ENCODE measurements at regions not wholly inside any gene's neighbourhood (a gene's known extent, or its start where the extent isn't known, plus 50 kb on each side); places are given as distances from the start of the nearest gene placed in this dataset.
"Not testable (repeated sequence)": the region's sequence is repeated elsewhere in the genome, so short reads cannot be mapped to it uniquely, and the experiment has no call there.

DNA sequence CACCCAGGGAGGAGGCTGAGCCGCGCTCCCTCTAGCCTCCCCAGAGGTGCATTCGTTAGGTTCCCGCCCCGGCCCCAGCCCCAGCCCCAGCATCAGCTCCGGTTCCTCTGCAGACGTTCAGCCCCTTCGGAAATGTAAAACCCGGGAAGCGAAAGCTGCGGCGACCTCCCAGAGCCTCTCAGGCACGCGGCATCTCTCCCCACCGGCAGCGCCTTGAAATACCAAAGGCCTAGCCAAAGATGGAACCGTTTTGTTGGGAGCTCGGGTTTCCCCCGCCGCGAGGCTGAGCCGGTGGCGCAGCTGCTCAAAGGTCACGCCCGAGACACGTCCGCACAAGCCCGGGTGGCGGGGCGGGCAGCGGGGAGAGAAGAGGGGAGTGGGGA is 77.8 kb upstream of the HES1 start:
- DNase-seq: peak in 29 of 56 donors; percentile 12 to 63 (median 24)

DNA sequence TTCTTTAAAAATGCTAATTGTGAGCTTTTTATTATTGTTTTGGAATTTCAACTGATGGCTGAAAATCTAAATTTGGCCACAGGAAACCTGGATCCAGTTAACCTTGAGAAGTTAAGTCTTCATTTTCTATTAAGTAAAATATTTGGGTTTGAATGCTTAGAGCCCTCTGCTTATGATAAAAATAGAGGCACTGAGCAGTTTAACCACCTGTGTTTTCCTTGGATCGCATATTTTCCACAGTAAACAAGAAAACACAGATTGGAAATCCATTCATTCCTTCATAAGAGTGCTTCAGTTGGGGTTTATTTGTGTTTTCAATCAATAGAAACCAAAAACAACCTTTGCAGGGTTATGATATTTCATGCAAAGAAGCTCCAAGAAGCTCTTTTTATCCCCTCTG is 77.2 kb upstream of the HES1 start:
- DNase-seq: no peak

DNA sequence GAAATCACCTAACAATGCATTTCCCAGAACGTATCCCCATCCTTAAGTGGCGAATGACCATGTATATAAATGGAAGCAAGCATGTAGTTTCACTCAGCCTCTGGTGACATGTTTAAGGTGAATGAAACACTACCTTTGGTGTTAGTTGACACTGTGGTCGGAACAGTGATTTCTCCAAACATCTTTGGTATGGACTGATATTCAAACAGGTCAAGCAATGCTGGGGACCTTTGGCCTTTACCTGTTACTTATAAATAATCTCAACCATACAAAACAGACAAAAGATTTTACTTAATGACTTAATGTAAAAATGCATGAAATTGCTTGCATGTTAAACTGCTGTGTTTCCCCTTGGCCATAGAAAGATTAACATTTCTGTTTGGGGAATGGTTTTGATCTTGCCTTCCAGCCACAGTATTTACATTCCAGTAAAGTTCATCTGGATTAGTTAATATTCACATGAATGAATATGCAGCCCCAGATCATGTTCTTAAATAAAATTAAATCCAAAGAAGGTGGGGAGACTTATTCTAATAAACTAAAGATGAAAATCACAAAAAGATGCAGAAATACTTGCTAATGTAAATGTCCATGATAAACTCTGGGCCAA is 74.4 kb upstream of the HES1 start:
- no peak for DNase-seq

DNA sequence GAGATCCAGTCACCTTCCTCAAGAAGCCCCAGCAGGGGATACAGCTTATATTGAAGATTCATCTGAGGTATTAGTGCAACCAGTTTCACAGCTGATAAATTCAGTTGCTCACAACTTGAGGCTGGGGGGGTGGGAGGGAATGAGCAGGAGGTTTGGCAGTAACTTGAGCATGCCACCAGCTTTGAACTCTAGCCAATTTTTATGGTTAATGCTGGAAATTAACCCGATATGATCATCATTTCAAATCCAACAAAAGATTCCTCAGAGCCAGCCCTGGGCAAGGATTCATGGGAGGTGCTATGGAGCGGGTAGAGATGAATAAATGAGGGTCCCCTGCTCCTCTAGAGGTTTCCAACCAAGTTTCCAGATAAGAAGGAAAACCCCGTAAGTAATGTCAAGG is 73.1 kb upstream of the HES1 start:
- no peak for DNase-seq

DNA sequence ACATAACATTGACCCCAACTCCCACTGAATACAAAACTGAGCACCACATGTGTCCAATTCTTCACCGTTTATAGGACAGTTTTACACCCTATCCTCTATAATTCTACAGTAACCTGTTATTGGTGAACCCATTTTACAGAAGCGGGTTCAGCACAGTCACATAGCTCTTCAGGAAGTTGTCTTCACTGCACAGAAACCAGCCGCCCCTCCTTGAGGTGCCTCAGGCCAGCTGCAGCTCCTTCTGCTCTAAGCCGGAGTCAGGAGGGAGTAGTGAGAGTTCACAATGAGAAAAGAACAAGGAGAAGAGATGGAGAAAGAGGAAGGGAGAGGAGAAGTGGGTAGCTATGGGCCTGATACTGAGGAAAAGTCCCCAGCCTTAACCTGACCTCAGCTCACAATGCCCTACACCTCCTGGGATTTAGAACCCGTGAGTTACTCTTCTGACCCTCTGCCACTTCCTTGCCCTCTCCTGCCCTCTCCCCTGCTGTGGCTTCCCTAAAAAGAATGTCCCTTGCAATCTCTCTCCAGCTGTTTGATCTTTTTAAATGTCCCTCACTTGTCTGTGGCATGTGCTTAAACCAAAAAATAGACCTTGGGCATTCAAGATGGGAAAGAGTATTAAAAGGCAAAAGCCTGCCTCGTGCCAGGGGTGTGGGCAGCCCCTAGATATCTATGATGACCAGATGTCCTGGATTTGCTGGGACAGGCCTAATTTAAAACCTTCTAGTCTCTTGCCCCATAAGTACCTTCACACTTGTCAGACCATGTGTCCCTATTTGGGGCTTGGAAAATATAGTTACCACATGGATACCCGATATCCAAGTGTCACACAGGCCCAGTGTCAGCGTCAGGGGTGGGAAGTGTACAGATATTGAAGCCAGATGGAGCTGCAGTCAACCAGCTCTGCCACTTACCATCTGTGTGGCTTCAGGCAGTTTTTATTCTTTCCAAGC is 71.3 kb upstream of the HES1 start:
- DNase-seq: no peak

DNA sequence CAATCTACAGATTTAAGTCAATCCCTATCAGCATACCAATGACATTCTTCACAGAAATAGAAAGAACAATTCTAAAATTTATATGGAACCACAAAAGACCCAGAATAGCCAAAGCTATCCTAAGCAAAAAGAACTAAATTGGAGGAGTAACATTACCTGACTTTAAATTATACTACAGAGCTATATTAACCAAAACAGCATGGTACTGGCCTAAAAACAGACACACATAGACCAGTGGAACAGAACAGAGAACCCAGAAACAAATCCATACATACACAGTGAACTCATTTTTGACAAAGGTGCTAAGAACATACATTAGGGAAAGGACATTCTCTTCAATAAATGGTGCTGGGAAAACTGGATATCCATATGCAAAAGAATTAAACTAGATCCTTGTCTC is 68.6 kb upstream of the HES1 start:
- DNase-seq: not testable (repeated sequence)

DNA sequence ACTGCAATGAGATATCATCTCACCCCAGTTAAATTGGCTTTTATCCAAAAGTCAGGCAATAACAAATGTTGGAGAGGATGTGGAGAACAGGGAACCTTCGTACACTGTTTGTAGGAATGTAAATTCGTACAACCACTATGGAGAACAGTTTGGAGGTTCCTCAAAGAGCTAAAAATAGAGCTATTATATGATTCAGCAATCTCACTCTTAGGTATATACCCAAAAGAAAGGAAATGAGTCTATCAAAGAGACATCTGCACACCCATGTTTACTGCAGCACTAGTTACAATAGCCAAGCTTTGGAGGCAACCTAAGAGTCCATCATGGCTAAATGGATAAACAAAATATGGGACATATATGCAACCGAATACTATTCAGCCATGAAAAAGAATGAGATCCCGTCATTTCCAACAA is 68.0 kb upstream of the HES1 start:
- no peak for DNase-seq

DNA sequence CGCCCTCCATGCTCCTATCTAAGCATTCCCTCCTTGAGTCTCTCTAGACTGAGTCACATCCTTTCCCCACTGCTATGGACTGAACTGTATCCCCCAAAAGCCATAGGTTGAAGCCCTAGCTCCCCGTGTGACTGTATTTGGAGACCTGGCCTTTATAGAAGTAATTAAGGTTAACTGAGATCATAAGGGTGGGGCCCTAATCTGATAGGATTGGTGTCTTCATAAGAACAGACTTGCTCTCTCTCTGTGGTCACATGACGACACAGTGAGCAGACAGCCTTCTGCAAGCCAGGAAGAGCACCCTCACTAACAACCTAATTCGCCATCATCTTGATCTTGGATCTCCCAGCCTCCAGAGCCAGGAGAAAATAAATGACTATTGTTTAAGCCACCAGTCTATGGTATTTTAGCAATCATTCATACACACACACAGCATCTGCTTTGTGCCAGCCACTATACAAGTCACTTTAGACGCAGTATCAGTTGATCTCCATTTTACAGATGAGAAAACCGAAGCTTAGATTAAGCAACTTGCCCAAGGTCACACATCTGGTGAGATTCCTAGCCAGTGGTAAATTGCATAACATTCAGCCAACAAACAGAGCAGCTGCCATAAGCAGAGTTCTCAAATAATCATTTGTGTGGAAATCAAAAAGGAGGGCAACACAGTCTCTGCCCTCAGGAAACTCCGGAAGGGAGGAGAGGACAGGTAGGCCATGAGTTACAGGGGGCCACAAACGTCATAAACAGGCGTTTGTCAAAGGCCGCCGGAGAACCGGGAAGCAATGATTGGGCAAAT is 66.3 kb upstream of the HES1 start:
- DNase-seq: no peak

DNA sequence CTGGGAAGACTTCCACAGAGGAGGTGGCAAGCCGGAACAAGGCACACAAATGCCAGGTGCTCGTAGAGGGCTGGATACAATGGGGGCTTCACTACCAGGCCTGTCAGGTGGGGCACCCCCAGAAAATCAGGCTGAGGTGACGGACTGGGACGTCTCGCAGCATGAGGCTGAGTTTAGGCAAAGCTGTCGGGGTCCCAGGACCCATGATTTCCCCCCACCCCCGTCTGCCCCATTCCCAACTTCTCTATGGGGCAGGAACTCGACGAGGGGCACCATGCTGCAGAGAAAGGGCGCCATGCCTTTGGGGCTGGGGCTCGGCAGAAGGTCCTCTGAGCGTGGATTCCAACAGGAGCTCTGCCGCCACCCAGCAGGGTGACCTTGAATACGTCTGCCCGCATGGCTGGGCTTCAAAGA is 65.7 kb upstream of the HES1 start:
- DNase-seq: no peak

DNA sequence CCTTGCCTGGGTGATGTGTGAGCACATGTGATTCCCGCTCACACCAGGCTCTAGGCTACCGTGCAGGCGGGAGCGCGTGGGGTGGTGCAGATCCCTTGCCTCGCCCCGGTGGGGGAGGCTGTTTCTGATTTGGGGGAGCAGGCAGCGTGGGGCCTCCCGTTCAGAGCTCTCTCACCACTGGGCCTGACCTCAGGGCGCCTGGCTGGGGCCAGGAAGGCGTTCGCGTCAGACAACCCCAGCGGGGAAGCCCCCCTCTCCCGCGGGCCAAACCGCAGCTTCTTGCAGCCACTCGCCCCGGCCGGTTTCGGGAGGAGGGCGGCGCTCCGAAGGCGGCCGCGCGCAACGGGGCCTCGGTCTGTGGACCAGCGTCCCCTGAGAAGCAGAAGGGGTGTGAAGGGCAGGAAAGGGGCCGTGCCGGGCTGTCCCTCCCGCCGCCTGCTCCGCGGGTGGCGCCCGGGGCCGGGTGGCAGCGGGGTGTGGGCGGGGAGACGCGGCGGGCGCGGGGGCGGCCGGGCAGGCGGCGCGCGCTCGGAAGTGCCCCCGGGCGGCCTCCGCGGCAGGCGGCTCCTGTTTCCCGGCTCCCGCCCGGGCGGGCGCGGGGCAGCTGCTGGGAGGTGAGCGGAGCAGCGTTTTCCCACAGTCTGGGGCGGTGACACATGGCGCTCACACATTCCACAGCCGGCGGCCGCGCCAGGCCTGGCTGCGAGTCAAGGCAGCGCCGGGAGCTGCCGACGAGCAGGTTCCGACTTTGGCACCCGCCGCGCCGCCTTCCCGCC is 65.1 kb upstream of the HES1 start:
- peak in 45 of 56 donors; percentile 28 to 89 (median 65) for DNase-seq

DNA sequence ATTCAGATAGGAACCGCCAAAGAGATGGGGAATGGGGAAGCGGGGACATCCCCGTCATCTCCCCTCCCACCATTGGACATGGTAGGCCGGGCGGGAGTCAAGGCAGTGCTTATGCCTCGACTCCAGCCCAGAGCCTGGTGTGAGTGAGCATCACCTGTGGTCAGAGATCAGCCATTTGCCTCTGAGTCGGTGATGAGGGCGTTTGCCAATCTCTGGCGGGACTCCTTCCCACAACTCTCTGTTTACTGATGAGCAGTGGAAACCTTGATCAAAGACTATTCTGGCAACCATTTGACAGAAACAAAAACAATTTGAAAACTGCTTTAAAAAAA is 63.9 kb upstream of the HES1 start:
- no peak for DNase-seq

DNA sequence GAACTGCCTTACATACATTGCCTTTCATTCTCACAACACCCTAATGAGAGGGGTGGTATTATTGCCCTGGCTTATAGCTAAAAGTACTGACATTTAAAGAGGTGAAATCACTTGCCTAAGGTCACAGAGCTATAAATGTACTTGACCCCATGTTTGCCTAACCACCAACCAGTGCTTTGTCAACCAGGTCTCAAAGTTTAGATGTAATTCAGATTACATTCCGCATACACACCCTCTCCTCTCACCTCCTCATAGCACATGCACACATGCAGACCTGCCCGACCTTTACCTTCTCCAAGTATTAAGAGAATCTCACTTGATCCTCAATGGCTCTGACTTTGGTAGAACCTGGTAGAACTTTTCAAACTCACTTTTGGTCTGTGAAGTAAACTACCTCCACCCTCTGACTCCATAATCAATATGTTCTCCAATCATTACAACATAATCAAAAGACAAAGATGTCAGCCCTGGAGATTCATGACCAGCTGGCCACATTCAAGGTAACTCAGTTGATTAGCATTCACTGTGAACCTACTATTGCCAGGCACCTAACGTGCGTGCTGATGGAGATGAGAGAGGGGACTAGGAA is 63.2 kb upstream of the HES1 start:
- no peak for DNase-seq

DNA sequence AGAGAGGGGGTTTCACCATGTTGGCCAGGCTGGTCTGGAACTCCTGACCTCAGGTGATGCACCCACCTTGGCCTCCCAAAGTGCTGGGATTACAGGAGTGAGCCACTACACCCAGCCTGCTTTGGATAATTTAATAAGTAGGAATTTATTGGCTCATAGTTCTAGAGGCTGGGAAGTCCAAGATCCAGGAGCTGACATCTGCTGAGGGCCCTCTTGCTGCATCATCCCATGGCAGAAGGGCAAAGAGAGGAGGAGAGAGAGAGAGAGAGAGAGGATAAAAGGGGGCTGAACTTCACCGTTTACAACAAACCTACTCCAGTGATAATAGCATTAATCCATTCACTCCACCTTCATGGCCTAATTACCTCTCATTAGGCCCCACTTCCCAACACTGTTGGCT is 62.0 kb upstream of the HES1 start:
- DNase-seq: no peak

DNA sequence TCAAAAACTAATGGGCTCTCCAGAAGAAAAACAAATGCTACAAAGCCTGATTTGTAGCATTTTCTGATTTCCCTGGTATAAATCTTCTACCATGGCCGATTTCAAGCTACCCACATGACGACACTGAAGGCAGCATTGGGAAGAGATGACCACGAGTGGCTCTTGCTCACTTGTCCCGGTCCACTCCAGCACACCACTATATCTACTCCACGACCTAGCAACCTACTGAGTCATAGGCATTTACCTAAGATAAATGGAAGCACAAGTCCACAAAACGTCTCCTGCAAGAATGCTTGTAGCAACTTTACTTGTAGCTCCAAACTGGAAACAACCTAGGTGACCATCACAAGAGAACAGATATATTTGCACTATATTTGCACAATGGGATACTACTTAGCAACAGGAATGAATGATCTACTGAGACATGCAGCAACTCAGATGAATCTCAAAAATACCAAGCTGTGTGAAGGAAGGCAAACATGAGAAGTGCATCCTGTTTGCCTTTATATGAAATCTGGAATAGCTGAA is 60.8 kb upstream of the HES1 start:
- DNase-seq: no peak

DNA sequence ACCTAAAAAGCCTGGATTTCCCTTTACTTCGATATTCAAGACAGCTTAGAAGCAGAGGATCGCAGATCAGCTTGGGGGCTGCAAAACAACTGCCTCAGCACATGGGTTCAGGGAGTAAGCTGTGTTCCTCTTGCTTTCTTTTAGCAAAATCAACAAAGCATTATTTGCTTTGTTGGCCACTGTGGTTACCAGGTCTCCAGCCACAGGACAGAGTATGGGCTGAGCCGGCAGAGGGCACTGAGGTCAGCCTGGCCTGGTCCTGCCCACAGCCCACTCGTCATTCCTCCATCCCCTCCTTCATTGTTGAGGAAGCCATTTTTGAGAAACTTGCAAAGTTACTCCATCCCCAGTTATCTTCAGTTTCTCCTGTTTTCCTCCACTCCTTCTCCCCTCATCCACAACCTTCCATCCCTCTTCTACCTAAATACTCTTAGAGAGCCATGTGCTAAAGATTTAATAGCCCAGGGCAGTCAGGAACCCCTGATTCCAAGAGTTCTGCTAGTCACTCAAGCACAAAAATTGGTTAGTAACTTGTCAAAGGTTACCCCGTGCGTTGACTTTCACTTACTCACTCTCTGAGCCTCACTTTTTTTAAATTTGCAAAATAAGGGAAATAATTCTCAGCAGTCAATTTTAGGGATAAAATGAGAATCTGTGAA is 60.0 kb upstream of the HES1 start:
- DNase-seq: no peak

DNA sequence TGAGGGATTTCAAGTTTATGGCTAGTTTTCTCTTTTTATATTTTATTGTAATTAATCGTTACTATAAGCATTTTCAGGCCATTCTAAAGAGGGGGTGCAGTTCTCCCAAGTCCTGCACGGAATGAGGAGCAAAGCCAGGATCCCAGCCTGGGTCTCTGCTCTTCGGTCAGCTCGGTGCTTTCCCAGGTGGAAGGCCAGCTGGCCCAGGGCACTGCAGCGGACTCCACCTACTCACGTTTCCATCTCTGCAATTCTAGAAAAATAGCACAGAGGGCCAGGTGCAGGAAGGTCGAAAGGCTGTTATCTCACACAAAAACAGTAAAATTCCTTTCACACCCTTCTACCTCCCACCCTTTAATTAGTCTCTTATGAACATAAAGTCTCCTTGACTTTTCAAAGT is 59.5 kb upstream of the HES1 start:
- DNase-seq: no peak

DNA sequence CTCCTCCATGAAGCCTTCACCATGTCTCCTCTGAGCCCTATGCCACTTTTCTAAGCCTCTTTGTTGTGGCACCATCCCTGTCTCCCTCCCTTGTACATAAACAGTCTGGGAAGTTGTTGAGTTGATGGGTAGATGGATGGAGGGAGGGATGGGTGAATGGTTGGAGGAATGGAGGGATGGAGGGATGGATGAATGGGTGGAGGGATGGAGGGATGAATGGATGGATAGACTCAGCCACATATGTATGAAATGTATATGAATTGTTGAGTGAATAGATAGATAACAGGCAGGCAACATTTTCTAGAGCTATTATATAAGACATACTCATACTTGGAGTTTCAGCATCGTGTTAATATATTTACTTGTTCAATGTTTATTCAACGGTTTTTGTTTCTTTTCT is 58.3 kb upstream of the HES1 start:
- no peak for DNase-seq

DNA sequence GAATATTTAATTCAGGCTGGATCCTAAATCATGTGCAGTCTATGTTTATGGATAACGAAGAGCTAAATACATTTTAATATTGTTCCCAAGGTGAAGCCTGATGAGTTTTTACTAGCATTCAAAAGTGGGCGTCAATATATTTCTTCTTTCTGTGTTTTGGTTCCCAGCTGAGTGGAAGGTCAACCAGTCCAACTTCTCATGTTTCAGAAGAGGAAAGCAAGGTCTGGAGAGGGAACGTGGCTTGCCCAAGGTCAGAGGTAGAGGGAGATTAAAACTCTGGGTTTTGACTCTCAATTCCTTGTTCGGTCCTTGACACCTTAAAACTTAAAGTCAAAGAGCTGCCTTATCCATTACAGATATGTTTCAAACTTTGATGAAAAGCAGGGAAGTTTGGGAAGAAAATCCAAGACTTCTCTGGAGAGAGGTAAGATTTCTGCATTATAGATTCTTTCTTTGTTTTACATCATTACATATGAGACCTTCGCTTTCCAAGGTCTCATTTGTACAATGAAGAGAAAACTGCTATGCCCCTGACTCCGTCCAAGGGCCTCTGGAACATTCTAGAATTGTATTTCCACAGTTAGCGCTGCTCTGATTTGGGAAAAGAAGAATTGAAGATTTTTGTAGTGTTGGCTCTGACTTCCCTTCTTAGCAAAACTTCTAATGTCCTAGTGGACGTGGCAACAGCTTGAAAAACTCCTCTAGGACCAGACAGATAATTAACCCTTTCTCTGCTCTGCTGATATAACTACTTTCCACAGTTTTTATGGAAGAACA is 57.7 kb upstream of the HES1 start:
- no peak for DNase-seq

DNA sequence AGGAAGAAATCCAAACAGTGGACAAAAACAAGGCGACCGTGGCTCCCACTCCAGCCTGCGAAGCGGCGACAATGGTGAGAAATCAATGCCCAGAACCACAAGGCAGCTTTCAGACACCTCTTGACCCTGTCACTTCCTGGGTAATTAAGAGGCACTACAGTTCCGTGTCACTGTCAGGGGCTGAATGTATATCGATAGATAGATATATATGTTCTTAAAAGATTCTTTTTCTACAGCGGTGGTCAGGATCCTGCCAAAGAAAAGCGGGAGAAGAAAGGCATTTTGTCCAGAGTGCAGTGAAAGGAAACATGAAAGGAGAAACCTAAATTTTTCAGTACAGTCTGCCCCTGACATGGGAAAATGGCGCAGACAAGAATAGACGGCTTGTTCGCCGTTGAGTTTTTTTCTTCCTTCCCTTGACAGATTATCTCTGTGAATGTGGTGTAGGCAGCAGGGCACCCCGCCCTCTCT is 56.2 kb upstream of the HES1 start:
- no peak for DNase-seq

Measured in amygdala (tissue), 56 donors.